PC-3 (cell line): ENCODE measurements at regions not wholly inside any gene's neighbourhood (a gene's known extent, or its start where the extent isn't known, plus 50 kb on each side); places are given as distances from the start of the nearest gene placed in this dataset.

Source experiments
- ATAC-seq: fragments of 200-7000 bp; cut with Tn5 transposase; 2 replicates; pipeline ENCODE4 v1.9.1; 2020; ENCODE audit warnings: mild to moderate bottlenecking, moderate library complexity
- BruUV-seq: library from RNA; stranded (reverse); fragments of 400-500 nt; replicated peaks from 2 replicates; lab custom pipeline; 2021; lab: Mats Ljungman, UMichigan
- CTCF ChIA-PET: fragments of 300-600 bp; sonication (Branson Sonifier 250); formaldehyde crosslinking; loops from one replicate; lab custom pipeline; 2022; ENCODE audit warnings: antibody characterized with exemption; lab: Charles Lee
- POLR2A ChIA-PET: fragments of 300-600 bp; sonication (Branson Sonifier 250); formaldehyde crosslinking; loops from one replicate; lab custom pipeline; 2022; ENCODE audit warnings: antibody characterized with exemption; ENCODE audit not compliant: unreplicated experiment; lab: Charles Lee
- DNase-seq: peaks from one replicate; pipeline ENCODE4 v3.0.0-alpha.2; 2015
- H2AFZ ChIP-seq: fragments of 300-600 bp; sonication (generic); 2 replicates; pipeline ENCODE4 v1.6.0; 2016; ENCODE audit warnings: antibody characterized with exemption, low read length
- H3F3A ChIP-seq: fragments of 300-600 bp; sonication (generic); one replicate; pipeline ENCODE4 v1.6.0; 2017; ENCODE audit warnings: antibody characterized with exemption, low read length, control low read depth, mild to moderate bottlenecking; ENCODE audit not compliant: unreplicated experiment
- H3K27ac ChIP-seq: fragments of 300-600 bp; sonication (generic); 2 replicates; pipeline ENCODE4 v1.5.1; 2016; ENCODE audit warnings: mild to moderate bottlenecking, low read length
- H3K27me3 ChIP-seq: fragments of 300-600 bp; sonication (generic); 2 replicates; pipeline ENCODE4 v1.6.1; 2016; ENCODE audit warnings: low read length, mixed read lengths
- H3K36me3 ChIP-seq: fragments of 300-600 bp; sonication (generic); 2 replicates; pipeline ENCODE4 v1.6.1; 2016; ENCODE audit warnings: low read depth, mixed run types, low read length, mixed read lengths
- H3K4me1 ChIP-seq: fragments of 300-600 bp; sonication (generic); 2 replicates; pipeline ENCODE4 v1.5.1; 2016; ENCODE audit warnings: low read length; ENCODE audit not compliant: insufficient read depth
- H3K4me2 ChIP-seq: fragments of 300-600 bp; sonication (generic); 2 replicates; pipeline ENCODE4 v1.6.0; 2016; ENCODE audit warnings: low read length
- H3K4me3 ChIP-seq: fragments of 300-600 bp; sonication (generic); 2 replicates; pipeline ENCODE4 v1.5.1; 2016; ENCODE audit warnings: mild to moderate bottlenecking, low read length, mixed read lengths
- H3K79me2 ChIP-seq: fragments of 300-600 bp; sonication (generic); 2 replicates; pipeline ENCODE4 v1.6.1; 2017; ENCODE audit warnings: low read length, mixed read lengths
- H3K9ac ChIP-seq: fragments of 300-600 bp; sonication (generic); 2 replicates; pipeline ENCODE4 v1.6.0; 2016; ENCODE audit warnings: mild to moderate bottlenecking, low read length
- H3K9me2 ChIP-seq: fragments of 300-600 bp; sonication (generic); replicated peaks from 2 replicates; pipeline ENCODE4 v1.6.1; 2016; ENCODE audit warnings: mixed run types, low read length, mixed read lengths
- H3K9me3 ChIP-seq: fragments of 300-600 bp; sonication (generic); 2 replicates; pipeline ENCODE4 v1.6.1; 2016; ENCODE audit warnings: low read length, mixed read lengths
- H4K20me1 ChIP-seq: fragments of 300-600 bp; sonication (generic); 2 replicates; pipeline ENCODE4 v1.6.1; 2016; ENCODE audit warnings: low read length, mixed read lengths
- EZH2 ChIP-seq: fragments of 300-600 bp; sonication (generic); IDR thresholded peaks from one replicate; pipeline ENCODE4 v1.6.1; 2017; ENCODE audit warnings: antibody characterized with exemption, mild to moderate bottlenecking, low read length; ENCODE audit not compliant: unreplicated experiment
- EZH2phosphoT487 ChIP-seq: fragments of 300-600 bp; sonication (generic); IDR thresholded peaks from 2 replicates; pipeline ENCODE4 v1.6.1; 2018; ENCODE audit warnings: mild to moderate bottlenecking, antibody characterized with exemption, low read length, borderline replicate concordance
- intact Hi-C: fragments of 100-400 bp; cut with micrococcal nuclease; formaldehyde crosslinking; loops from 2 replicates; pipeline ENCODE4 v1.9.0; 2023
- TF ChIP-seq, protein P1 (sequence below): fragments of 300-600 bp; sonication (generic); conservative IDR thresholded peaks from 2 replicates; pipeline ENCODE4 v1.5.1; 2017; ENCODE audit warnings: antibody characterized with exemption, low read depth, mild to moderate bottlenecking, low read length

DNA sequence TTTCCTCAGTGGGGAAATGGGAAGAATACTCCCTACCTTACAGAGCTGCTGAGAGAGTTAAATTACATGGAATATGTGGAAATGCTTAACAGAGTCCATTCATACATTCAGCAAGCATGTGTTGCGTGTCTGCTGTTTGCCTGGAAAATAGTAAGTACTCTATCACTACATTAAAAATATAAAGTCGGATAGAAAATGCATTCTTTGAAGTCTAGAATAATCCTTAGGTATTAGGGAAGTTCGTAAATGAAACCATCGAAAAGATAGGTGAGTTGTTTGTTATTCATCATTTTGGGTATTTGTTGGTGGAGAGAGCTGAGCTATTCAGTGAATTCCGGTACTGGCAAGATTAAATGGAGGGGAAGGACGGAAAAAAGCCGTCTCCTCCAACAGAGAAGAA is 200.1 kb downstream of the OPA1 start:
- no peak for ATAC-seq
- BruUV-seq, result no TSS peak
- Histone ChIP-seq H3K4me3 (no peak overlapping the region), H4K20me1 (no peaks in the 10 kb centered on the region), H3K4me1 (peaks cover 24% of the 10 kb centered on the region), H3K79me2 (no peaks in the 10 kb centered on the region), H2AFZ (no peak overlapping the region), H3K36me3 (no peaks in the 10 kb centered on the region), H3K27me3 (no peaks in the 10 kb centered on the region), H3K9ac (no peak overlapping the region), H3K27ac (no peak overlapping the region), H3K4me2 (no peak overlapping the region), H3K9me2 (no peaks in the 10 kb centered on the region), H3F3A (no peaks in the 10 kb centered on the region), H3K9me3 (no peaks in the 10 kb centered on the region)
- CTCF ChIA-PET, result no interaction called here
- DNase-seq, result no peak
- POLR2A ChIA-PET, result no interaction called here
- TF ChIP-seq EZH2 (no peak), EZH2phosphoT487 (no peak)
- TF ChIP-seq, protein P1, sequence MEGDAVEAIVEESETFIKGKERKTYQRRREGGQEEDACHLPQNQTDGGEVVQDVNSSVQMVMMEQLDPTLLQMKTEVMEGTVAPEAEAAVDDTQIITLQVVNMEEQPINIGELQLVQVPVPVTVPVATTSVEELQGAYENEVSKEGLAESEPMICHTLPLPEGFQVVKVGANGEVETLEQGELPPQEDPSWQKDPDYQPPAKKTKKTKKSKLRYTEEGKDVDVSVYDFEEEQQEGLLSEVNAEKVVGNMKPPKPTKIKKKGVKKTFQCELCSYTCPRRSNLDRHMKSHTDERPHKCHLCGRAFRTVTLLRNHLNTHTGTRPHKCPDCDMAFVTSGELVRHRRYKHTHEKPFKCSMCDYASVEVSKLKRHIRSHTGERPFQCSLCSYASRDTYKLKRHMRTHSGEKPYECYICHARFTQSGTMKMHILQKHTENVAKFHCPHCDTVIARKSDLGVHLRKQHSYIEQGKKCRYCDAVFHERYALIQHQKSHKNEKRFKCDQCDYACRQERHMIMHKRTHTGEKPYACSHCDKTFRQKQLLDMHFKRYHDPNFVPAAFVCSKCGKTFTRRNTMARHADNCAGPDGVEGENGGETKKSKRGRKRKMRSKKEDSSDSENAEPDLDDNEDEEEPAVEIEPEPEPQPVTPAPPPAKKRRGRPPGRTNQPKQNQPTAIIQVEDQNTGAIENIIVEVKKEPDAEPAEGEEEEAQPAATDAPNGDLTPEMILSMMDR, result no peak
- intact Hi-C loops, result no loop called here

DNA sequence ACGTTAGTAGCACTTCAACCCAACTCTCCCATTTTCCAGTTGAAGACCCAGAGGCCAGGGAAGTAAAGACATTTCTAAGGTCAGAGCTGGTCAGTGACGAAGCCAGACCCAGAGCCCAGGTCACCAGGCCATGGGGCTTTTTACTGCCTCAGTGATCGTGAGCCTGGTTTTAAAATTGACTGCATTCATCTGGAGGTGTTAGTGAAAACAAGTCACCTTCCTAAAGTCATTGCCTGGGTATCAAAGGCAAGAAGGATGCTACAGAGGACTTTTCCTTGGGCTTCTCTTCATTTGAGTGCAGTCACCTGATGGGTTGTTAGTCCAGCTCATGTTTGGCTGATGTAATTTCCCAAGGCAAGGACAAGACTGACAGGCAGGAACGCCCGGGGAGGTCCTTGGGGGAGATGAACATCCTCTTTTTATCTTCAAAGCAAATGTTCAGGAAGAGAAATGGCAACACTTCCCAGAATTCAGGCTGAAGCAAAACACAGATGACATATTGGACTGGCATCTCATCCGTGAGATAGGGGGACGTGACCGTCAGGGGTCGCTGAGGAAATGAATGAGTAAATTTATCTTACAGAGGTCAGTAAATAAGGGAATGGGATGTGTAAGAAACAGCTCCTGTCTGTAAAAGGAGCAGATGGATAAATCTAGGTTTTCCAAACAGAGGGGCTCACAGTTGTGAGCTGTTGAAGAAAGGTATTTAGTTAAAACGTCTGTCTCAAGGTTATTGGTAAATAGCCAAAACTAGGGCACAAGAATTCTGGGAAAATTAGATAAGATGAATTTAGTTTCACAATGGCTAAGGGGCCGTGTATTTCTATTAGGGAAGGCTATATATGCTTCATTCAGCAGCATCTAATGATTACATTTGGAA is 201.2 kb downstream of the OPA1 start:
- DNase-seq, result no peak
- CTCF ChIA-PET, result no interaction called here
- POLR2A ChIA-PET, result no interaction called here

More for the DNA sequence above, 201.2 kb downstream of the OPA1 start:
- Histone ChIP-seq H3K9me2 (no peaks in the 10 kb centered on the region), H3K4me2 (no peak overlapping the region), H3K79me2 (no peaks in the 10 kb centered on the region), H2AFZ (no peak overlapping the region), H3K4me3 (no peak overlapping the region), H3K27ac (no peak overlapping the region), H3K4me1 (peaks cover 18% of the 10 kb centered on the region), H4K20me1 (no peaks in the 10 kb centered on the region), H3F3A (no peaks in the 10 kb centered on the region), H3K36me3 (no peaks in the 10 kb centered on the region), H3K9me3 (no peaks in the 10 kb centered on the region), H3K27me3 (no peaks in the 10 kb centered on the region), H3K9ac (no peak overlapping the region)
- intact Hi-C loops, result no loop called here
- BruUV-seq, result no TSS peak
- no peak for ATAC-seq
- TF ChIP-seq EZH2phosphoT487, result no peak
- TF ChIP-seq, protein P1, result no peak
- TF ChIP-seq EZH2, result no peak
